ENCODE measurements at regions not wholly inside any gene's neighbourhood (a gene's known extent, or its start where the extent isn't known, plus 50 kb on each side); places are given as distances from the start of the nearest gene placed in this dataset.

DNA sequence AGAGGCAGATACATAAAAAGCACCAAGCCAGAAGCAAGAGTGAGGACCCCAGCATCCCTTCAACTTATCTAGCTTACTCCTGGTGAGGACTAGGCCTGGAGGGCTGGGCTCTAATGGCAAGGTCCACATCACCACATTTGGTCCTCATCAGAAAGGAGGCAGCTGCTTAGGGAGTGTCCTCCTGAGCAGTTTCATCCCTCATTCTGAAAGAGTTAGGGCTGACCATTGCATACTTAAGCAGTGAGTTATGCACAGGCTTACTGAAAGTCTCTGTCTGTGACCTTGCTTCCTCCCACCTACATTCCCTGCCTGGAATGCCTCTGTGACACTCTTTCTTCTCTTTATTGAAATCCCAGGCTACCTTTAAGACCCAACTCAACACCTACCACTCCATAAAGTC, 301.8 kb upstream of the ACVR2A start:
- TF ChIP-seq, protein P1, sequence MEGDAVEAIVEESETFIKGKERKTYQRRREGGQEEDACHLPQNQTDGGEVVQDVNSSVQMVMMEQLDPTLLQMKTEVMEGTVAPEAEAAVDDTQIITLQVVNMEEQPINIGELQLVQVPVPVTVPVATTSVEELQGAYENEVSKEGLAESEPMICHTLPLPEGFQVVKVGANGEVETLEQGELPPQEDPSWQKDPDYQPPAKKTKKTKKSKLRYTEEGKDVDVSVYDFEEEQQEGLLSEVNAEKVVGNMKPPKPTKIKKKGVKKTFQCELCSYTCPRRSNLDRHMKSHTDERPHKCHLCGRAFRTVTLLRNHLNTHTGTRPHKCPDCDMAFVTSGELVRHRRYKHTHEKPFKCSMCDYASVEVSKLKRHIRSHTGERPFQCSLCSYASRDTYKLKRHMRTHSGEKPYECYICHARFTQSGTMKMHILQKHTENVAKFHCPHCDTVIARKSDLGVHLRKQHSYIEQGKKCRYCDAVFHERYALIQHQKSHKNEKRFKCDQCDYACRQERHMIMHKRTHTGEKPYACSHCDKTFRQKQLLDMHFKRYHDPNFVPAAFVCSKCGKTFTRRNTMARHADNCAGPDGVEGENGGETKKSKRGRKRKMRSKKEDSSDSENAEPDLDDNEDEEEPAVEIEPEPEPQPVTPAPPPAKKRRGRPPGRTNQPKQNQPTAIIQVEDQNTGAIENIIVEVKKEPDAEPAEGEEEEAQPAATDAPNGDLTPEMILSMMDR (IDR thresholded peaks at IDR 0.05) = no peak
- TF ChIP-seq, protein P2, sequence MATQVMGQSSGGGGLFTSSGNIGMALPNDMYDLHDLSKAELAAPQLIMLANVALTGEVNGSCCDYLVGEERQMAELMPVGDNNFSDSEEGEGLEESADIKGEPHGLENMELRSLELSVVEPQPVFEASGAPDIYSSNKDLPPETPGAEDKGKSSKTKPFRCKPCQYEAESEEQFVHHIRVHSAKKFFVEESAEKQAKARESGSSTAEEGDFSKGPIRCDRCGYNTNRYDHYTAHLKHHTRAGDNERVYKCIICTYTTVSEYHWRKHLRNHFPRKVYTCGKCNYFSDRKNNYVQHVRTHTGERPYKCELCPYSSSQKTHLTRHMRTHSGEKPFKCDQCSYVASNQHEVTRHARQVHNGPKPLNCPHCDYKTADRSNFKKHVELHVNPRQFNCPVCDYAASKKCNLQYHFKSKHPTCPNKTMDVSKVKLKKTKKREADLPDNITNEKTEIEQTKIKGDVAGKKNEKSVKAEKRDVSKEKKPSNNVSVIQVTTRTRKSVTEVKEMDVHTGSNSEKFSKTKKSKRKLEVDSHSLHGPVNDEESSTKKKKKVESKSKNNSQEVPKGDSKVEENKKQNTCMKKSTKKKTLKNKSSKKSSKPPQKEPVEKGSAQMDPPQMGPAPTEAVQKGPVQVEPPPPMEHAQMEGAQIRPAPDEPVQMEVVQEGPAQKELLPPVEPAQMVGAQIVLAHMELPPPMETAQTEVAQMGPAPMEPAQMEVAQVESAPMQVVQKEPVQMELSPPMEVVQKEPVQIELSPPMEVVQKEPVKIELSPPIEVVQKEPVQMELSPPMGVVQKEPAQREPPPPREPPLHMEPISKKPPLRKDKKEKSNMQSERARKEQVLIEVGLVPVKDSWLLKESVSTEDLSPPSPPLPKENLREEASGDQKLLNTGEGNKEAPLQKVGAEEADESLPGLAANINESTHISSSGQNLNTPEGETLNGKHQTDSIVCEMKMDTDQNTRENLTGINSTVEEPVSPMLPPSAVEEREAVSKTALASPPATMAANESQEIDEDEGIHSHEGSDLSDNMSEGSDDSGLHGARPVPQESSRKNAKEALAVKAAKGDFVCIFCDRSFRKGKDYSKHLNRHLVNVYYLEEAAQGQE (IDR thresholded peaks at IDR 0.05; ENCODE audit: insufficient read depth in 1 of 2, low read depth in 2 of 2, low read length in 1 of 2) = no peak
- TF ChIP-seq POLR2AphosphoS5 (IDR thresholded peaks at IDR 0.05; ENCODE audit: low read depth, low read length) (no peak), TCF7L2 (IDR thresholded peaks at IDR 0.05; ENCODE audit: low read depth, low read length) (no peak), SIN3A (IDR thresholded peaks at IDR 0.05; ENCODE audit: borderline replicate concordance, insufficient read depth, low read depth, low read length) (no peak)
